NCI-H2107 treated with DMSO at 0.1 percent for 48 hours (cell line): ENCODE measurements at regions not wholly inside any gene's neighbourhood (a gene's known extent, or its start where the extent isn't known, plus 50 kb on each side); places are given as distances from the start of the nearest gene placed in this dataset.

Experiments
- DNase-seq: peaks from one replicate; lab custom pipeline; 2025; ENCODE audit not compliant: unreplicated experiment; lab: John Stamatoyannopoulos, UW

- no peak for DNase-seq
Observed at GRCh38 chr5:60379907-60380306, 320.1 kb downstream of the DEPDC1B start.

- no peak for DNase-seq
Observed at GRCh38 chr5:60377826-60378225, 322.1 kb downstream of the DEPDC1B start.

DNA sequence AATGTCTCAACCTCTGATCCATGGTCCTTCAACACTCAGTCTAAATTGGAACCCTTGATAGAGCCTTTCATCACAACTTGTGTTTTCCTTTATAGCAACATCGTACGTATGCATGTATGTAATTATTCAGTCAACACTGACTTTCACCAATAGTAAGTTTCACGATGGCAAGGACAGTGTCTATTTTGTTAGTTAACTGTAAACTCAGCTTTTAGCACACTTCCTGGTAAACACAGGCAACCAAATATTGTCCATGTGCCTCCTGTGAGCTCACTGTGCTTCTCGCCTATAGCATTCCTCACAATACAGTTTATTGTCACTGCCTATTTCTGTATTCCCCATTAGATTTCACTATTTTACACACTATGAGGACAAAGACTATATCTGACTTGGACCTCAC, 323.1 kb downstream of the DEPDC1B start:
- no peak for DNase-seq

GRCh38 chr5:60374409-60374808, 325.6 kb downstream of the DEPDC1B start:
- DNase-seq = no peak

DNA sequence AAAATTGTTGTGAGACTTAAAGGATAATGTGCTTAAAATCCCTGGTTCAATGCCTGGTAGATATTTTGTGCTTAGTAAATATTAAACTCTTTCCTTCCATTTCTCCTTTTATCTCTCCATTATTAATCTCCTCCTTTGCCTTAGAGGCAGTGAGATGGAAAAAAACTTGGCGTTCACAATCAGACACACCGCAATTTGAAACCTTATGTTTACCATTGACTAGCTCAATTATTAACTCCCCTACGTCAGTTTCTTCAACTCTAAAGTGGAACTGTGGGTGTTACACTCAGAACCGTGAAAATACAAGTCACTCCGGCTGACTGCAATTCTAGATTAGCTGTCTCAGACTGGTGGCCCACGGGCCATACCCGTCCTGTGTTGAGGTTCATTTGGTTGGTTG, 327.2 kb downstream of the DEPDC1B start:
- DNase-seq = no peak

GRCh38 chr5:60371065-60371464, 328.9 kb downstream of the DEPDC1B start:
- DNase-seq = no peak

DNA sequence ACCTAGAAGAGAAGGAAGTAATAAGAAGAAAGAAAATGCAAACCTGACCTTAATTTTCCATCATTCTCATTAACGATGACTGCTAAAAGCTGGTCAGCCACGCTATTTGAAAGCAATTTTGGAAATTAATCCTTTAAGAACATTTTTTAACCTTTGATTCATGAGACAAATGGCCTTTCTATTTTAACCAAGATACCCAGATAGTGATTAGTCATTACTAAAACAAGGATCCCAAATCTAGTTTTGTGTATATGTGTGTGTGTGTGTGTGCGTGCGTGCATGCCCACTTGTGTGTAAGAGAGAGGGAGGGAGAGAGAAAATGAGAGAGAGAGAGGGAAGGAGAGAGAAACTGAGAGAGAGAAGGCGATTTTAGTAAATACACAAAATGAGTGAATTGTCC, 329.5 kb downstream of the DEPDC1B start:
- DNase-seq = no peak

DNA sequence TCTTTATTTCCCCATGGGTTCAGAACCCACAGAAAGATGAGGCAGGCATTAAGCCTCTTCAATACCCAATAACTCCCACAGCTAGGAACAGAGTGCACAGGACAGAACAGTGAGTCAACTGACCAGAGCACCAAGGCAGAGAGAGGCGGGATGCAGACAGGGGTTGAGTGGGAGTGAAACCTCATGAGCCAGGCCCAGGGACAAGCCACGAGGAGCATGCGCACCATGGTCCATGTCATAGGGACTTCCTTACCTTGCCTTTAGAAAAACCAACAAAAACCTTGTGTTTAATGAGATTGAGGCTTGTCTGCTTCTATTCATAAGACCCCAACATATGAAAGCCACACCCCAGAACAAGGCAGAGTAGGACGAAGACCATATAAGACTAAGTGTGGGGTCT, 330.6 kb downstream of the DEPDC1B start:
- no peak for DNase-seq

- no peak for DNase-seq
Observed at GRCh38 chr5:60368100-60368499, 331.9 kb downstream of the DEPDC1B start.

DNA sequence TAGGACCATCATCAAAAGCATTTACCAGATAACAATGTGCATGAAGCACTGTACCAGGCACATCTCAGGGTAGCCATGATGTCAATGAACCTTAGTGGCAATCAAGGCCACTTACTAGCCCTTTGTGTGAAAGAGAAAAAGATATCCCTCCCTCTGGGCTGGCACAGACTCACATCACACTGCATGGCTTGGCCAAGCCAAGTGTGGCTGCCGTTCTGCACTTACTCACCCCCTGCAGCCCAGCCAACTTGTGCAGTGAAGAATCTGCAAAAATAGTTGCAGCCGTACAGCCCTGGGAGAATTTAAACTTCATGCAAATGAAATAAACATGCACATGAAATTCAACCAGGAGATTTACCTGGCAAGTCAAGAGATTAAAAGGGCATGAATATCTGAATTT, 333.5 kb downstream of the DEPDC1B start:
- no peak for DNase-seq

DNA sequence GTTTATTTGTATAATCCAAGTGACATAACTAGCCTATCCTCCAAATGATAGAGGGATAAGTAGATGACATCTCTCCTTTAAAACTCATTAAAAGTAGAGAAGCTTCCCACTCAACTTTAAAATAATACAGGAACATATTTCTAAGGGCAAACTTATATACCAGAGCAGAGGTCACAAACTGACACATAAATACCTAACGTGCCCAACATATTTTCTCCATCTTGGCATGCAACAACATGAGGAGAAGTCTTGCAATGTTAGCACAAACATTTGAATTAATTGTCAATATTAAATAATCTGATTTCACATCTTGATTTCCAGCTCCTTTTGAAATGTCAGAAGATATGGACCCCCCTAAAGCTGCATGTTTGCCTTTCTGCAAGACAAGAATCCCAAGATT, 335.0 kb downstream of the DEPDC1B start:
- DNase-seq = no peak

- DNase-seq = no peak
Observed at GRCh38 chr5:60362158-60362557, 337.8 kb downstream of the DEPDC1B start.

DNA sequence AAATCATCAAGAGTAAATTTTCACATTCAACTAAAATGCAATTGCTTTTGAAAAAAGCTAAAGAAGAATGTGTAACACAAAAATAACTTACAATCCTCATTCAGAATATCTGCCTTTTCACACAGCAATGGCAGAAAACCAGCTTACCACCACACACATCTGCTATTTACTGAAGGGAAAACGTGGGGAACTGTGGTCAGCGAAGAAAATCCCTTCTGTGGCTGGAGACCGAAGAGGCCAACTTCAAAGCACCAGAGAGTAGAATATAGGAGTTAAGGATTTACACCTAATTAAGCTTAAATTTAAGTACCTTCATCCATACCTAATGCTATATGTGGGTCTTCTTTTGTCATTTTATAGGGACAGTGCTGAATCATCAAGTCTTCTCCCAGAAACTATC, 339.6 kb downstream of the DEPDC1B start:
- no peak for DNase-seq

- DNase-seq = no peak
Observed at GRCh38 chr5:60357302-60357701, 342.7 kb downstream of the DEPDC1B start.

- no peak for DNase-seq
Observed at GRCh38 chr5:60356745-60357144, 343.2 kb downstream of the DEPDC1B start.

- DNase-seq = no peak
Observed at GRCh38 chr5:60355181-60355580, 344.8 kb downstream of the DEPDC1B start.

- DNase-seq = no peak
Observed at GRCh38 chr5:60354311-60354710, 345.7 kb downstream of the DEPDC1B start.

GRCh38 chr5:60352992-60353599, 346.9 kb downstream of the DEPDC1B start:
- no peak for DNase-seq

- no peak for DNase-seq
Observed at GRCh38 chr5:60350794-60351193, 349.2 kb downstream of the DEPDC1B start.

- no peak for DNase-seq
Observed at GRCh38 chr5:60349891-60350415, 350.0 kb downstream of the DEPDC1B start.

DNA sequence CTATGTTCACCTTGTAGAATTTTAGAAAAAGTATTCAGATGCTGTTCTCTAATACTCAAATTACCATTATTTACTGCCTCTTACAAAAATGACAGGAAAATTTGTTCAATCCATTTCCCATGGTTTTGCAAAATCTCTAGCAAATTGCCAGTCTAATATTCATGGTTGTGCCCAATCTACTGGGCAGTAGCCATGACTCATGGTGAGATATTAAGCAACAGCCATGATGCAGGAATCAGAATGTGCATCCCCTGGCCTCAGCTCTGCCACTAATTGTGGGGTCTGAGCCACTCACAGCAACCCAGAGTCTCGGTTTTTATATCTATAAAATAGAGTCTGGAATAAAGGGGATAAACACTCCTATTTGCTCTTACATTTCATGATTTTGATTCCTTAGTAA, 353.6 kb downstream of the DEPDC1B start:
- no peak for DNase-seq

DNA sequence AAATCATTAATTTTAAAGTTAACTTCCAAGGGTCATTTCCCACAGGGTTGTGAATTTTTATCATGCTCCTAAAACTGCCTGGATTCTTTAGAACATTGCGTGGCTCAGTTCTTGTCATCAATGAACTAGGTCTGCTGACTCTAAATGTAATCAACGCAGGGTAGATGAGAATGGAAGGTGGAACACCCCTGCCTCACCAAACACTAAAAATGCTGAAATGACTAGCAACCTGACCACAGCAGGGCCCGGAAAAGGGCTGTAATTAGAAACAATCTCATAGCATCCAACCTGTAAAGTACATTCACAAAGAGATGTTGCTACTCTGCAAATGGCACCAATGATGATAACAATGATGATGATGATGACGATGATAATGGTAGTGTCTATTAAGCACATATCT, 356.9 kb downstream of the DEPDC1B start:
- no peak for DNase-seq

DNA sequence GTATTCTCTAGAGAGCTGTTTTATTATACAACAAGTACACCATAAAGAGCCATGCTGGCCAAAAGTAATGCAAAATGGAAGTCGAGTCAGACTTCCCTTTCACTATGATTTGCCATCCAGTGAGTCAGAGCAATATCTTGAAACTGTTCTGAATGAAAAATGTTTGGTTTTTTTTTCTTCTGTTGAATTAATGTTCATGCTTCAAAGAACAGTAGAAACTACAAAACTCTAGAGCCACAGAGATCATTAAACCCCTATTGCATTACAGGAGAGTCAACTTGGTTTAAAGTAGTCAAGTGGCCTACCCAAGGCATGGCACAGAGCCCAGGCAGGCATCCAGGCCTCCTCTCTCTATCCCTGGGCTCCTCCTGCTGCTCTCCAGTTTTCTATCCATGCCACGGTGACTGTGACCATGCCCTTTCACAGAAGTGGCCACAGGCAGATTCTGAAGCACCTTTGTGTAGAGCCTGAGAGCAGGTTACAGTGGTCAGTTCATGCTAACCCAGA, 358.9 kb downstream of the DEPDC1B start:
- no peak for DNase-seq
